ENCODE measurements at regions not wholly inside any gene's neighbourhood (a gene's known extent, or its start where the extent isn't known, plus 50 kb on each side); places are given as distances from the start of the nearest gene placed in this dataset.

DNA sequence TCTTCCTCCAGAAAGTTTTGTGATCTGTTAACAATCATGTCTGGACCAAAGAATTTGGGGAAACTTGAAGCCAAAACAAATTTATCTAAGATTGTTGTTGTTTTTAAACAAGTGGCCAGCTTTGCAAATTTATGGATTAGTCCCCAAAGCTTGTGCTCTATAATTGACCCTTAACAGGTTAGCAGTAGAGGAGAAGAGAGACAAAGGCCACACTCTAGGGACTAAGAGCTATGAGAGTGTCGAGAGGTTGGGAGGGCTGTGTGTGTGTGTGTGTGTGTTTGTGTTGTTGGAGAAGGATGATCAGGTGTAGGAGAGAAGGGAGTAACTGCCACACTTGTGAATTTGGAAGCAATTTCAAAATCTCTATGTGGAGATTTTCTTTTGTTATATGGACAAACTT lies 367.3 kb downstream of the KCNRG start:
- no peak for TF ChIP-seq EZH2 (IDR thresholded peaks at IDR 0.05; ENCODE audit: insufficient read depth, poor library complexity, severe bottlenecking)
- TF ChIP-seq EZH2phosphoT487 (IDR thresholded peaks at IDR 0.05; ENCODE audit: insufficient read depth, low read depth), result no peak

All from GM23248 (cell line).